MM.1S (cell line): ENCODE measurements at regions not wholly inside any gene's neighbourhood (a gene's known extent, or its start where the extent isn't known, plus 50 kb on each side); places are given as distances from the start of the nearest gene placed in this dataset.

Experiments used
- CTCF ChIP-seq: fragments of 300-600 bp; sonication (generic); IDR thresholded peaks from 2 replicates; pipeline ENCODE4 v1.5.1; 2016; ENCODE audit warnings: antibody characterized with exemption, low read length, mixed read lengths
- EZH2phosphoT487 ChIP-seq: fragments of 300-600 bp; sonication (generic); IDR thresholded peaks from 2 replicates; pipeline ENCODE4 v1.6.1; 2018; ENCODE audit warnings: antibody characterized with exemption, low read length

GRCh38 chr16:85302848-85303353 lies 190.6 kb upstream of the CIBAR2 start:
- TF ChIP-seq CTCF (no peak), EZH2phosphoT487 (no peak)
